Natural killer cell (primary cell): ENCODE measurements at regions not wholly inside any gene's neighbourhood (a gene's known extent, or its start where the extent isn't known, plus 50 kb on each side); places are given as distances from the start of the nearest gene placed in this dataset.

Source experiments
- ATAC-seq, 3 donors: fragments of 150-1000 bp in 2 of 3; fragments of 200-7000 bp in 1 of 3; cut with Tn5 transposase; 1 replicate in 1 of 3; 2 replicates in 2 of 3; pipeline ENCODE4 v1.10.0; 2021; ENCODE audit warnings: mild to moderate bottlenecking in 2 of 3, moderate library complexity in 2 of 3
- DNase-seq, 2 donors: peaks; one replicate each; pipeline versions ENCODE4 v3.0.0 to v3.0.0-alpha.2; 2013 to 2021; ENCODE audit warnings: mixed read lengths in 1 of 2
- H3K27ac ChIP-seq: one replicate; pipeline ENCODE4 v1.5.1; 2013; ENCODE audit warnings: mild to moderate bottlenecking, low read length
- H3K27me3 ChIP-seq: one replicate; pipeline ENCODE4 v1.6.1; 2013; ENCODE audit warnings: low read length; ENCODE audit not compliant: control insufficient read depth, insufficient read depth
- H3K36me3 ChIP-seq: one replicate; pipeline ENCODE4 v1.6.1; 2013; ENCODE audit warnings: low read length; ENCODE audit not compliant: control insufficient read depth, insufficient read depth
- H3K4me1 ChIP-seq: one replicate; pipeline ENCODE4 v1.6.1; 2013; ENCODE audit warnings: low read length; ENCODE audit not compliant: control insufficient read depth, insufficient read depth
- H3K4me3 ChIP-seq: one replicate; pipeline ENCODE4 v1.5.1; 2013; ENCODE audit warnings: low read length
- H3K9me3 ChIP-seq: one replicate; pipeline ENCODE4 v1.6.1; 2013; ENCODE audit warnings: low read length; ENCODE audit not compliant: control insufficient read depth, insufficient read depth
- H3K27ac Mint-ChIP-seq, 2 donors: one replicate each; pipeline ENCODE4 v1.8.0; 2022; ENCODE audit warnings: mild to moderate bottlenecking in 2 of 2, mixed read lengths in 2 of 2, moderate library complexity in 1 of 2
- H3K27me3 Mint-ChIP-seq, 2 donors: one replicate each; pipeline ENCODE4 v1.8.0; 2022; ENCODE audit warnings: low read depth in 2 of 2, mixed read lengths in 2 of 2
- H3K36me3 Mint-ChIP-seq: one replicate; pipeline ENCODE4 v1.8.0; 2022; ENCODE audit warnings: mixed read lengths
- H3K4me1 Mint-ChIP-seq, 2 donors: one replicate each; pipeline ENCODE4 v1.8.0; 2022; ENCODE audit warnings: mixed read lengths in 2 of 2
- H3K4me3 Mint-ChIP-seq: one replicate; pipeline ENCODE4 v1.8.0; 2022; ENCODE audit warnings: mild to moderate bottlenecking, moderate library complexity, mixed read lengths
- H3K9me3 Mint-ChIP-seq, 2 donors: one replicate each; pipeline ENCODE4 v1.8.0; 2022; ENCODE audit warnings: mixed read lengths in 2 of 2
- CTCF ChIP-seq: fragments of 200-600 bp; IDR thresholded peaks from one replicate; pipeline ENCODE4 v1.8.0; 2022; ENCODE audit warnings: antibody characterized with exemption
- WGBS: methylation state at CpG from one replicate; pipeline ENCODE4 v1.1.7; 2013; ENCODE audit warnings: missing lambda C conversion rate; ENCODE audit not compliant: insufficient coverage; 5-methylcytosine and 5-hydroxymethylcytosine counted together
- intact Hi-C: fragments of 100-400 bp; cut with micrococcal nuclease; formaldehyde crosslinking; loops from one replicate; pipeline ENCODE4 v1.14.2; 2022

- no peak for TF ChIP-seq CTCF
- intact Hi-C loops, result no loop called here
- DNase-seq (no peak), ATAC-seq (no peak)
- Mint-ChIP-seq H3K36me3 (no peaks in the 10 kb centered on the region), H3K27ac (no peak overlapping the region), H3K4me3 (no peak overlapping the region), H3K27me3 (peaks cover 0 to 3% of the 10 kb centered on the region in 2 donors), H3K9me3 (no peaks in the 10 kb centered on the region), H3K4me1 (no peaks in the 10 kb centered on the region)
- Histone ChIP-seq H3K9me3 (no peaks in the 10 kb centered on the region), H3K4me1 (no peaks in the 10 kb centered on the region), H3K4me3 (no peak overlapping the region), H3K36me3 (no peaks in the 10 kb centered on the region), H3K27ac (no peak overlapping the region), H3K27me3 (no peaks in the 10 kb centered on the region)
Observed at GRCh38 chr4:55721651-55722050, 85.6 kb upstream of the NMU start.

GRCh38 chr4:55722132-55722531 lies 86.0 kb upstream of the NMU start:
- DNase-seq (no peak), ATAC-seq (no peak)
- H3K36me3 Mint-ChIP-seq, result no peaks in the 10 kb centered on the region
- Histone ChIP-seq H3K4me3 (no peak overlapping the region), H3K9me3 (no peaks in the 10 kb centered on the region), H3K36me3 (no peaks in the 10 kb centered on the region), H3K27me3 (no peaks in the 10 kb centered on the region), H3K4me1 (no peaks in the 10 kb centered on the region), H3K27ac (no peak overlapping the region)
- H3K4me1 Mint-ChIP-seq, result no peaks in the 10 kb centered on the region
- 91% methylated on average over 6 of the region's 6 CpGs for WGBS
- H3K4me3 Mint-ChIP-seq, result no peak overlapping the region
- H3K27ac Mint-ChIP-seq, result no peak overlapping the region
- H3K9me3 Mint-ChIP-seq, result no peaks in the 10 kb centered on the region
- H3K27me3 Mint-ChIP-seq, result peaks cover 0 to 3% of the 10 kb centered on the region in 2 donors
- intact Hi-C loops, result no loop called here
- TF ChIP-seq CTCF, result no peak

DNA sequence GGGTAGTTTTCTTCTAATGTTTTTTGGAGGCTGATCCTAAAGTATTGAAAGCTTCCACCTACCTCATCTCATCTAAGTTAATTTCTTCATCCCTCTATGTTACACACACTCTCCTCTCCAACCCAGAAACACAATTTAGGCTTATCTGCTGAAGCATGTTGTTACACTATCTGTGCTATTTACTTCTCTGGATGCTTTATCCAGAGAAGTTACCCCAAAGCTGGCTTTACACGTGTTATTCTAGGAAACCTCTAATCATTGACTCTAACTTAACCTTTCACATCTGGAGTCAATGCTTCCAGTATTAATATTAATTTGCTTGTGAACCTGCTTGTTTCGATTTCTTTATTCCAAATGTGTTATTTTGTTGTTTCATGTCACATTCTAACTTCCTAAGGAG lies 87.3 kb upstream of the NMU start:
- DNase-seq (no peak), ATAC-seq (no peak)
- Mint-ChIP-seq H3K27ac (no peak overlapping the region), H3K36me3 (no peaks in the 10 kb centered on the region), H3K4me1 (no peaks in the 10 kb centered on the region), H3K4me3 (no peak overlapping the region), H3K27me3 (peaks cover 0 to 3% of the 10 kb centered on the region in 2 donors), H3K9me3 (no peaks in the 10 kb centered on the region)
- Histone ChIP-seq H3K27ac (no peak overlapping the region), H3K9me3 (no peaks in the 10 kb centered on the region), H3K4me3 (no peak overlapping the region), H3K36me3 (no peaks in the 10 kb centered on the region), H3K4me1 (no peaks in the 10 kb centered on the region), H3K27me3 (no peaks in the 10 kb centered on the region)
- intact Hi-C loops, result no loop called here
- 82% methylated on average over 2 of the region's 2 CpGs for WGBS
- TF ChIP-seq CTCF, result no peak

DNA sequence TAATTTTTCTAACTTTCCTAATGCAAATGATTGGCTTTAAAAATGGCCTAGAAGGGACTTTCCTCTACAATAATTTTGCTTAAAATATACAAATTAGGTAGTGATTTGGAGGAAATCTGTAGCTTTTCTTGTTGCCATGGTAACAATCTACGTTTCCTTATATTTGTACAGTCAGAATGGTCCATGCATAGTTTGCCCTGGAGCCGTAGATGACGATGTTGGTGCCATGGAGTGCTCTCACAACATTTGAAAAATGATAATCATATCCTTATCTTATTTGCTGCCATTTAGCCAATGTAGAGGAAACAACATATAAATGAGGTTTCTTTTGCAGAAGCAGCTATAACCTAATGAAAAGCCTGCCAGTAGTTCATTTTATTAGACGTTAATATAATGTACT lies 89.0 kb upstream of the NMU start:
- no peak for DNase-seq
- H3K4me1 Mint-ChIP-seq, result no peaks in the 10 kb centered on the region
- H3K36me3 Mint-ChIP-seq, result no peaks in the 10 kb centered on the region
- H3K27me3 Mint-ChIP-seq, result peaks cover 0 to 6% of the 10 kb centered on the region in 2 donors
- TF ChIP-seq CTCF, result no peak
- H3K27ac Mint-ChIP-seq, result no peak overlapping the region
- no peaks in the 10 kb centered on the region for H3K9me3 Mint-ChIP-seq
- H3K4me3 Mint-ChIP-seq, result no peak overlapping the region
- ATAC-seq, result no peak
- 100% methylated on average over 3 of the region's 4 CpGs for WGBS
- intact Hi-C loops, result no loop called here
- Histone ChIP-seq H3K27me3 (no peaks in the 10 kb centered on the region), H3K36me3 (no peaks in the 10 kb centered on the region), H3K9me3 (no peaks in the 10 kb centered on the region), H3K4me3 (no peak overlapping the region), H3K4me1 (no peaks in the 10 kb centered on the region), H3K27ac (no peak overlapping the region)
